Activated CD4-positive, alpha-beta T cell treated with anti-CD3 and anti-CD28 coated beads, Interleukin-2, amount 10 ng/mL, durations not matched to agents 7 days and 5 days (primary cell): ENCODE measurements at regions not wholly inside any gene's neighbourhood (a gene's known extent, or its start where the extent isn't known, plus 50 kb on each side); places are given as distances from the start of the nearest gene placed in this dataset.

Experiments
- CTCF ChIA-PET: fragments of 350-600 bp; sonication (Branson Sonifier 250); formaldehyde crosslinking; loops from one replicate; lab custom pipeline; 2021; ENCODE audit warnings: antibody characterized with exemption; lab: Charles Lee
- POLR2A ChIA-PET: fragments of 350-600 bp; sonication (Branson Sonifier 250); formaldehyde crosslinking; loops from one replicate; lab custom pipeline; 2021; ENCODE audit warnings: antibody characterized with exemption; lab: Charles Lee
- DNase-seq: peaks from one replicate; pipeline ENCODE4 v3.0.0-alpha.2; 2020
- H3K27ac Mint-ChIP-seq: one replicate; pipeline ENCODE4 v1.8.0; 2021; ENCODE audit warnings: mild to moderate bottlenecking, moderate library complexity, mixed read lengths
- H3K27me3 Mint-ChIP-seq: one replicate; pipeline ENCODE4 v1.8.0; 2021; ENCODE audit warnings: mixed read lengths
- H3K36me3 Mint-ChIP-seq: one replicate; pipeline ENCODE4 v1.8.0; 2021; ENCODE audit warnings: low read depth, mixed read lengths
- H3K4me1 Mint-ChIP-seq: one replicate; pipeline ENCODE4 v1.8.0; 2021; ENCODE audit warnings: mixed read lengths
- H3K4me3 Mint-ChIP-seq: one replicate; pipeline ENCODE4 v1.8.0; 2021; ENCODE audit warnings: mild to moderate bottlenecking, moderate library complexity, mixed read lengths
- H3K9me3 Mint-ChIP-seq: one replicate; pipeline ENCODE4 v1.8.0; 2021; ENCODE audit warnings: mixed read lengths

DNA sequence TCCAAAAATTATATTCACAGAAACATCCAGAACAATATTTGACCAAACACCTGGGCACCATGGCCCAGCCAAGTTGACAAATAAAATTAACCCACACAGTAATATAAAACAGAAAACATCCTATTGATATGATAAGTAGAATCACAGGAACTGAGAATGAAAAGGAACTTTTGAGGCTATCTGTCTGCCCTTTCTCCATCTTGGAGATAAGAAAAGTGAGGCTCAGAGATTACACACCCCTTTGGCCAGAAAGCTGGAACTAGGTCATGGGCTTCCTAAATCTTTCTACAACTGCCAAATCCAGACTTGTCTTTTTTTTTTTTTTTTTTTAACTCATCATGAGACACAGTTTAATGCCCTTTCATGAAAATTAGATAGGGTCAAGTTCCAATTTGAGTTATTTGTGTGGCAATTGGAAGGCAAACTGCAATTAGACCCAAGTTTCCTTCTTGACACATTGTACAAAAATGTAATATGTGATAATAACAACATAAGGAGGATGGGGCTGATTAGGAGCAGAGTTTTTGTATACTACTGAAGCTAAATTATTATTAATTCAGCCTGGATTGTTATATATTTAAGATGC lies 137.2 kb downstream of the RPL22L1 start:
- Mint-ChIP-seq H3K36me3 (no peaks in the 10 kb centered on the region), H3K4me3 (no peak overlapping the region), H3K4me1 (no peaks in the 10 kb centered on the region), H3K27ac (no peak overlapping the region), H3K9me3 (no peaks in the 10 kb centered on the region), H3K27me3 (peaks cover 8% of the 10 kb centered on the region)
- DNase-seq: no peak
- CTCF ChIA-PET: no interaction called here
- POLR2A ChIA-PET: no interaction called here

DNA sequence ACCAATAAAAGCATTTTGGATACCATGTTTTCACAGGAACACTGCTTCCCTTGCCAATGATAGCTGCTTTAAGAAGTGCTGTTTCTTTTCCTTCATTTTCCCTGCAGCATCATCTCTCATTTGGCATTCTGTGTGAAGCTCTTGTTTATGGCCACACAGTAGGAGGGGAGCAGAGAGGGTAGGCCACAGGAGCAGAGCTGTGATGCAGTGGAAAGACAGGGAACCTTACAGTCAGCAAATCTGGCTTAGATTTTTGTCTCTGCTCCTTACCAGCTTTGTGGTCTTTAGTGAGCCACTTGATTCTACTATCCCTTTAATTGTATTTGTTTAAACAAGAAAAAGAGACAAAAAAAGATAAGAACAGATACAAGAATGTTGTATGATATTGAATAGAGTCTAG lies 138.7 kb downstream of the RPL22L1 start:
- Mint-ChIP-seq H3K27me3 (peaks cover 3% of the 10 kb centered on the region), H3K9me3 (no peaks in the 10 kb centered on the region), H3K4me1 (no peaks in the 10 kb centered on the region), H3K27ac (no peak overlapping the region), H3K4me3 (no peak overlapping the region), H3K36me3 (no peaks in the 10 kb centered on the region)
- POLR2A ChIA-PET: no interaction called here
- no peak for DNase-seq
- CTCF ChIA-PET: interaction anchor here (1.1 kb wide), 1 partner anchor 80 kb away, joined by 3 read pairs; no protein-coding TSS in a partner anchor

DNA sequence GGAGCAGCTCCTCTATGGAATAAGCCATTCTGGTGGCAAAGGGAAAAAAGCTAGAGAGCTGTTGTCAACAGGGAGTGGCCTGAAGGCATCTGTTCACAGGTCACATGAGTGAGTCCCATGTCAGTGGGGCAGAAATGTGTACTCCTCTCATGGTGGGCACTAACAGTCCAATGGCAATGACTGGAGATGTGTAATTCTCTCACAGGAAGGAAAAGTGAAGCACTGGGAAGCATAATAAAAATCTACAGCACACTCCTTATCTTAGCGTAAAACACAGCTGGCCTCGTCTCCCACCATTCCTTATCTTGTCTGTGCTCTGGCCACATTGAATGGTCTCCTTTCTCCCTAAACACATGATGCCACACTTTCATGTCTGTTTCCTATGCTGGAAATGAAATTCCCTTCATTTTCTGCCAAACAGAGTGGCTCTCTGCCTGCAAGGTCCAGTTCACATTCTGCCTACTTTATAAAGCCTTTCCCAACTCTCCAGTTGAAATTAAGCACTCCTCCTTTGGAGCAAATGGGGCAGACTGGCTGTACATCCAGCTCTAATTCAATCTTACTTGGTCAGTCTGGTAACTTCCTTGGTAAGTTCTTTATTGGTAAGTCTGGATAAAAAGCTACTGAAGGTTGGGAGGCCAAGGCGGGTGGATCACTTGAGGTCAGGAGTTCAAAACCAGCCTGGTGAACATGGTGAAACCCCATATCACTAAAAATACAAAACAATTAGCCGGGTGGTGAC lies 139.8 kb downstream of the RPL22L1 start:
- POLR2A ChIA-PET: no interaction called here
- Mint-ChIP-seq H3K36me3 (no peaks in the 10 kb centered on the region), H3K27me3 (peaks cover 2% of the 10 kb centered on the region), H3K4me3 (no peak overlapping the region), H3K4me1 (no peaks in the 10 kb centered on the region), H3K27ac (no peak overlapping the region), H3K9me3 (no peaks in the 10 kb centered on the region)
- no peak for DNase-seq
- CTCF ChIA-PET: no interaction called here

DNA sequence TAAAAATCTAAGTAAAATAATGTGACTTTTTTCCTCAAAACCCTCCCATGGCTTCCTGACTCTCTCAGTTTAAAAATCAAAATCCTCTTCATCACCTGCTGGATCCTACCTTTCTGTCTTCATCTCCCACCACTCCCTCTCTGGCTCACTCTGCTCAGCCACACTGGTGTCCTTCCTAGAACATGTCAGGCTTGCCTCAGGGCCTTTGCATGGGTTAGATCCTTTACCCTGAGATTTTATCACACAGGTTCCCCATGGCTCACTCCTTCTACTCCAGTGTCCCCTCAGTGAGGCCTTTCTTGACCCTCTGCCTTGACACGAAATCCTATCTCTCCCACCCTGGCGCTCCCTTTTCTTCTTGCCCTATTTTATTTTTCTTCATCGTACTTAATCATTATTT lies 141.8 kb downstream of the RPL22L1 start:
- peaks cover 4% of the 10 kb centered on the region for H3K27me3 Mint-ChIP-seq

DNA sequence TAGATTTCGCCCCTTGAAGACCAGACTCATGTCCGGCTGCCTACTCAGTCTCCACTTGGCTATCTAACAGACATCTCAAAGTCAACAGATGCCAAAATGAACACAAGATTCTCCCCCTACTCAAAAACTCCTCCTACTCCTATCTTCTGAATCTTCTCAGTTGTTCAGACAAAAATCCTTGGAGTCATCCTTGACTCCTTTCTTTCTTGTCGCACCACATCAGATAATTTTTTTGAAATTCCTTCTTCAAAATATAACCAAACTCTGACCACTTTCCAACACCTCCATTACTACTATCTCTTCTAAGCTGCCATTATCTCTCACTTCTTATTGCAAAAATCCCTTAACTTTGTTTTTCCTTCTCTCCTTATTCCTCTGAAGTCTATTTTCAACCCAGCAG lies 141.9 kb upstream of the SLC7A14 start:
- Mint-ChIP-seq H3K36me3 (no peaks in the 10 kb centered on the region), H3K27ac (no peak overlapping the region), H3K27me3 (peaks cover 4% of the 10 kb centered on the region), H3K4me3 (no peak overlapping the region), H3K4me1 (no peaks in the 10 kb centered on the region), H3K9me3 (no peaks in the 10 kb centered on the region)
- CTCF ChIA-PET: no interaction called here
- DNase-seq: no peak
- POLR2A ChIA-PET: no interaction called here

More for the DNA sequence above, 141.8 kb downstream of the RPL22L1 start:
- Mint-ChIP-seq H3K36me3 (no peaks in the 10 kb centered on the region), H3K27ac (no peak overlapping the region), H3K4me1 (no peaks in the 10 kb centered on the region), H3K9me3 (no peaks in the 10 kb centered on the region), H3K4me3 (no peak overlapping the region)
- CTCF ChIA-PET: no interaction called here
- no peak for DNase-seq
- POLR2A ChIA-PET: no interaction called here

DNA sequence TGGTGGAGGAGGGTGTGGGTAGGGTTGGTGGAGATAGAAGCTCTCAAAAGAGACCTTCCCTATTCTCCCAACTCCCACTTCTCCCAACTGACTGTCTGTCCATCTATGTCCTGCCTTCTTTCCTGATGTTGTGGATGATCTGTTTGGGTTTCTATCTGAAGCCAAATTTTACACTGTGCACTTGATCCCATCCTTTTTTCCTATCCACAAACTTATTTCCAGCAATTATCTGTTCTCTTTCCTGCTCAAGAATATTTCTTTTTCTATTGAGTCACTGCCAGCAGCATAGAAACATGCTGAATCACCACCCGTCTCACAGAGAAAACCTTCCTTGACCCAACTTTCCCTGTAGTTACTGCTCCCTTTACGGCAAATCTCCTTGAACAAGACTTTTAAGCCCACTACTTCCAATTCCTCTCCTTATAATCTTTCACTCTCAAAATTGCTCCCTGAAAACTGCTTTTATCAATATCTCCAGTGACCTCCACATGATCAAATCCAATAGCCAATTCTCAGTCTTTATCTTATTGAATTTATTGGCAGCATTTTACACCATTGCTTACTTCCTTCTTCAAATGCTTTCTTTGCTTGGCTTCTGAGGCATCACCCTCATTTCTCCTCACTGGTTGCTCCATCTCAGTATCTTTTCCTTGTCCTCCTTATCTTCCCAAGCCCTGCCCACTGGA lies 141.2 kb upstream of the SLC7A14 start:
- Mint-ChIP-seq H3K4me3 (no peak overlapping the region), H3K27ac (no peak overlapping the region), H3K9me3 (no peaks in the 10 kb centered on the region), H3K27me3 (peaks cover 2% of the 10 kb centered on the region), H3K4me1 (no peaks in the 10 kb centered on the region), H3K36me3 (no peaks in the 10 kb centered on the region)
- ChIA-PET POLR2A (no interaction called here), CTCF (no interaction called here)
- no peak for DNase-seq

DNA sequence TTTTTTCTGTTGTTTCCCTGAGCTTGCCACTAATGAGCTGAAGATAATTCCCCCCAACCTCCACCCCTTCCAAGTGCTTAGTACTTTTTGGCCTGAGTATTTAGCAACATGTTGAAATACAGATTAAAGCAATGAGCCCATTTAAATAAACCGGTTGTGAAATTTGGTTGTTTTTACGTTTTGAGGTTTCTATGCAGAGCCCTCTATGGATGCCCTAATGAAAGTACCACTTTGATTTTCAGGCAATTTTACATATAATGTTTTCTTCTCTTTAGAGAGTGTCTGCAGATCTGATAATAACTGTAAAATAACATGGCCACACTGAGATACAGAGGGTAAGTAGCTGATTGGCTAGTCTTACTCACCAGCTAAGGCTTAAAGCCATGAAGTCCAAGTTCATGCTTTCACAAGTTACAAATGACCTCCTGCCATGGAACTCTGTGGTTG lies 139.4 kb upstream of the SLC7A14 start:
- no peak for DNase-seq
- Mint-ChIP-seq H3K27ac (no peak overlapping the region), H3K9me3 (no peaks in the 10 kb centered on the region), H3K36me3 (no peaks in the 10 kb centered on the region), H3K4me1 (no peaks in the 10 kb centered on the region), H3K27me3 (peaks cover 9% of the 10 kb centered on the region), H3K4me3 (no peak overlapping the region)
- POLR2A ChIA-PET: no interaction called here
- CTCF ChIA-PET: no interaction called here

DNA sequence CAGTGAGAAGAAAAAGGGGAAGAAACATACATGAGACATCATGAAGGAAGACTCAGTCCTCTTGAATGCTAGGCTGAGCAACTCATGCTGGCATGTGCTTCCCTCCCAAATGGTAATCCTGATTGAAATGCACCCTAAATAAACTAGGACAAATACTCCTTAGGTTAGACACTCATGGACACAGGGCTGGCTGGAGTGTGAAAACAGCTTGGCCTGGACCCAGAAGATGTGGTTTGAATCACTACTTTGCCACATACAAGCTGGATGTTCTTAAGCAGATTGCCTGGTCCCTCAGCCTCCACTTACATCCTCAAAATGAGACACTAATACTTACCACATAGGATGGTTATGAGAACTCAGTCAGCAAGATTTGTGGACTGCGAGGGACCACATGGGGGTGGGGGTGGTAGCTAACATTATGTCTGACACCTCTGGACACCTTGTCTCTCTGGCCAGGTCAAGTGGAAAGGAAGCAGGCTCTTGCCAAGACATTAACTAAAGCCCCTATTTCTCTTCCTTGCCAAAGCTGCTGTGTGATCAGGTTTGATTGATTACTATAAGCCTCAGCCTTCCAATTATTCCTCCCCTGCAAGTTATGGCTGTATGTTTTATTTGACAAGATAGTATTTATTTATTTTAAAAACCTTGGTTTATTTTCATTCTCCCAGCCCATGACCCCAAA lies 138.9 kb upstream of the SLC7A14 start:
- POLR2A ChIA-PET: no interaction called here
- H3K4me3 Mint-ChIP-seq: no peak overlapping the region

DNA sequence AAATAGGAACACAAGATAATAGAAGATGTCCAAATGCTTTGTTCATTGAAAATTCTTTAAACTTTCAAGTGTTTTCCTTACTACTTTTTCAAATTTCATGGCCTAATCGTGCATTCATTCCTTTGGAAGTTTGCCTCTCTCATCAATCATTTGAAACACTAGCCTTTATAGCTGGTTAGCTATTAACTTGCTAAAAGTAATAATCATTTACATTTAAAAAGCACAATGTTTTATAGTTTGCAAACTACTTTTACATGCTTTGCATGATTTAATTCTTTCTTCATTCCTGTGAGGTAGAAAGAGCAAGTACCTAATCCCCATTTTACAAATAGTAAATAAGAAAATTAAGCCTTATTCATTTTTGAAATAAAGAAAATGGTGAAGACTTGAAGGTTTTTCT lies 137.4 kb upstream of the SLC7A14 start:
- Mint-ChIP-seq H3K9me3 (no peaks in the 10 kb centered on the region), H3K4me3 (no peak overlapping the region), H3K36me3 (no peaks in the 10 kb centered on the region), H3K27ac (no peak overlapping the region), H3K27me3 (peaks cover 15% of the 10 kb centered on the region), H3K4me1 (no peaks in the 10 kb centered on the region)
- no peak for DNase-seq
- ChIA-PET POLR2A (no interaction called here), CTCF (no interaction called here)

More for the DNA sequence above, 138.9 kb upstream of the SLC7A14 start:
- no peak overlapping the region for H3K27ac Mint-ChIP-seq
- H3K9me3 Mint-ChIP-seq: no peaks in the 10 kb centered on the region
- no peak for DNase-seq
- no peaks in the 10 kb centered on the region for H3K36me3 Mint-ChIP-seq
- H3K27me3 Mint-ChIP-seq: peaks cover 12% of the 10 kb centered on the region
- no peaks in the 10 kb centered on the region for H3K4me1 Mint-ChIP-seq
- CTCF ChIA-PET: no interaction called here

DNA sequence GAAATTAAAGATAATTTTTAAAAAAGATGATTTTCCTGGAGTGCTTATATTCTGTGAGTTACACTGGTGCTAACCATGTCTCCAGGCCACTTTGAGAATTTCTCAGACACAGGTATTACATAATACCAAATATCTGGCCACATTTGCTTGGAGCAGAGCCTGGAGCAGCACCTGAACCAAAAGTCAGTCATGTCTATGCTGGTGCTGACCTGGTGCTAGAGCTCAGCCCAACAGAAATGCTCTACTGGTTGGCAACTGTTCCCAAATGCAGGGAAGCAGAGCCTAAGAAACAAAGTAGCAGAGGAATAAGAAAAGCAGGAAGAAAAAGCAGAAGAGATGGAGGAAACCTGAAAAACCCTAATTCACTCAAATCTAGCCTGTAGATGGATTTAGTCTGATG lies 135.7 kb upstream of the SLC7A14 start:
- H3K4me3 Mint-ChIP-seq: no peak overlapping the region
- CTCF ChIA-PET: no interaction called here
- DNase-seq: no peak
- H3K36me3 Mint-ChIP-seq: no peaks in the 10 kb centered on the region
- no peaks in the 10 kb centered on the region for H3K4me1 Mint-ChIP-seq
- H3K9me3 Mint-ChIP-seq: no peaks in the 10 kb centered on the region
- POLR2A ChIA-PET: no interaction called here
- H3K27me3 Mint-ChIP-seq: peaks cover 22% of the 10 kb centered on the region
- H3K27ac Mint-ChIP-seq: no peak overlapping the region

DNA sequence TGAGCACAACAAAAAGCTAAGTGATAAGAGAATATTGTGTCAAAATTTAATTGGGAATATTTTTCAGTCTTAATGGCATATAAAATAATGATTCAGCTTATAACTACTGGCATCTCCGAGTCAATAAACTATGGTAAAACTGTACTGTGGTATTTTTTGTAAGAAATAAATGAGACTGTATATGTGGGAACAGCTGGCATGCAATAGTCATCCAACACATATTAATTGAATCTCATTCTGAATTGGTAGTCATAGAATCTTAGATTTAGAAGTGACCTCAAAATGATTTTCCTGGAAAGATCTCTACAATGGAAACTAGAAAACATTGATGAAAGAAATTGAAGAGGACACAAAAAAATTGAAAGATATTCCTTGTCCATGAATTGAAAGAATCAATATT lies 133.4 kb upstream of the SLC7A14 start:
- Mint-ChIP-seq H3K4me1 (no peaks in the 10 kb centered on the region), H3K27me3 (peaks cover 35% of the 10 kb centered on the region), H3K4me3 (no peak overlapping the region), H3K36me3 (no peaks in the 10 kb centered on the region), H3K9me3 (no peaks in the 10 kb centered on the region), H3K27ac (no peak overlapping the region)
- POLR2A ChIA-PET: no interaction called here
- no peak for DNase-seq
- CTCF ChIA-PET: no interaction called here

DNA sequence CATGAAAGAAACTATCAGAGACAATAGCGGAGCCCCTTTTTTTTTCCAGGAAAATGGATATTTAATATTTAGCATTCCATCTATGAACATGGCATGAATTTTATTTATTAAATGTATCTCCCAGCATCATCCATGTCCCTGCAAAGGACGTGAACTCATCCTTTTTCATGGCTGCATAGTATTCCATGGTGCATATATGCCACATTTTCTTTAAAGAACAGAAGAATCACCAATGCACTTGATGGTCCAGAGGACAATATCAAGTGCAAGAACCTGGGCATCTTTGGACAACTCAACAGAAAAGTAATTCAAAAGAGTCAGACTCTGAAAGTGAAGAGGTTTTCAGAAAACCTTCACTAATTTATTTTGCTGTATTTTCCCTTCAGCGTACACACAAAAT lies 133.0 kb upstream of the SLC7A14 start:
- POLR2A ChIA-PET: no interaction called here
- no peak for DNase-seq
- H3K4me1 Mint-ChIP-seq: no peaks in the 10 kb centered on the region
- no peaks in the 10 kb centered on the region for H3K36me3 Mint-ChIP-seq
- CTCF ChIA-PET: no interaction called here
- no peaks in the 10 kb centered on the region for H3K9me3 Mint-ChIP-seq
- no peak overlapping the region for H3K27ac Mint-ChIP-seq
- peaks cover 33% of the 10 kb centered on the region for H3K27me3 Mint-ChIP-seq
- H3K4me3 Mint-ChIP-seq: no peak overlapping the region
